ENCODE measurements at regions not wholly inside any gene's neighbourhood (a gene's known extent, or its start where the extent isn't known, plus 50 kb on each side); places are given as distances from the start of the nearest gene placed in this dataset.
"Not testable (repeated sequence)": the region's sequence is repeated elsewhere in the genome, so short reads cannot be mapped to it uniquely, and the experiment has no call there.

- Mint-ChIP-seq H3K36me3 (ENCODE audit: low read depth) (no peaks in the 10 kb centered on the region), H3K9me3 (peaks cover 6% of the 10 kb centered on the region; the same call in 1 of the 2 replicates), H3K4me1 (ENCODE audit: low read depth) (peaks cover 5% of the 10 kb centered on the region; the same call in 1 of the 2 replicates), H3K27me3 (ENCODE audit: insufficient read depth) (peaks cover 29% of the 10 kb centered on the region), H3K4me3 (no peak overlapping the region), H3K27ac (no peak overlapping the region)
- no peak for TF ChIP-seq CTCF (IDR thresholded peaks at IDR 0.05)
- no peak for DNase-seq
These were observed 61.9 kb upstream of the ZCCHC2 start for GRCh38 chr18:62460851-62461300.

DNA sequence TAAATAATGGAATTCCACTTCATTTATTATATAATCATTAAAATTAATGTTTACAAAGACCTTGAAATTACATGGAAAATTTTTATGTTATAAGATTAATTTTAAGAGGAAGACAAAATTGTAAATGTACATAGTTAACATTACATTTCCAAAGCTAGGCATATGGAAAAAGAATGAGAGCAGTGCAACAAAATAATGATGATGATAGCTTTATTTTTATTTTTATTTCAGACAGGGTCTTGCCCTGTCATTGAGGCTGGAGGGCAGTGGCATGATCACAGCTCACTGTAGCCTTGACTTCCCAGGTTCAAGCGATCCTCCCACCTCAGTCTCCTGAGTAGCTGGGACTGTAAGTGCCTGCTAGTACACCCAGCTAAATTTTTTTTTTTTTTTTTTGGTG, 61.2 kb upstream of the ZCCHC2 start:
- TF ChIP-seq CTCF (IDR thresholded peaks at IDR 0.05) = no peak
- Mint-ChIP-seq H3K9me3 (peaks cover 6% of the 10 kb centered on the region; the same call in 1 of the 2 replicates), H3K4me3 (no peak overlapping the region), H3K27ac (no peak overlapping the region), H3K27me3 (ENCODE audit: insufficient read depth) (peaks cover 31% of the 10 kb centered on the region), H3K36me3 (ENCODE audit: low read depth) (no peaks in the 10 kb centered on the region), H3K4me1 (ENCODE audit: low read depth) (peaks cover 5% of the 10 kb centered on the region; the same call in 1 of the 2 replicates)
- DNase-seq = no peak

GRCh38 chr18:62464266-62464665, 58.6 kb upstream of the ZCCHC2 start:
- Mint-ChIP-seq H3K4me3 (no peak overlapping the region), H3K27ac (no peak overlapping the region), H3K36me3 (ENCODE audit: low read depth) (0 out of 2 replicates have a peak, but pooled peaks cover 5% of the 10 kb centered on the region), H3K27me3 (ENCODE audit: insufficient read depth) (peaks cover 24% of the 10 kb centered on the region), H3K9me3 (peaks cover 6% of the 10 kb centered on the region; the same call in 1 of the 2 replicates), H3K4me1 (ENCODE audit: low read depth) (peaks cover 5% of the 10 kb centered on the region; the same call in 1 of the 2 replicates)
- TF ChIP-seq CTCF (IDR thresholded peaks at IDR 0.05) = no peak
- no peak for DNase-seq

DNA sequence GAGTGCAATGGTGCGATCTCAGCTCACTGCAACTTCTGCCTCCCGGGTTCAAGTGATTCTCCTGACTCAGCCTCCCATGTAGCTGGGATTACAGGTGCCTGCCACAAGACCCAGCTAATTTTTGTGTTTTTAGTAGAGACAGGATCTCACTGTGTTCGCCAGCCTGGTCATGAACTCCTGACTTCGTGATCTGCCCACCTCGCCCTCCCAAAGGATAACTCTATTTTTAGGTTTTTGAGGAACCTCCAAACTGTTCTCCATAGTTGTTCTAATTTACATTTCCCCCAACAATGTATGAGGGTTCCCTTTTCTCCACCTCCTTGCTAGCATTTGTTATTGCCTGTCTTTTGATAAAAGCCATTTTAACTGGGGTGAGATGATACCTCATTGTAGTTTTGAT, 53.7 kb upstream of the ZCCHC2 start:
- H3K27me3 Mint-ChIP-seq (ENCODE audit: insufficient read depth) = peaks cover 23% of the 10 kb centered on the region
- H3K4me3 Mint-ChIP-seq; DNase-seq; H3K36me3 Mint-ChIP-seq (ENCODE audit: low read depth); H3K4me1 Mint-ChIP-seq (ENCODE audit: low read depth); H3K27ac Mint-ChIP-seq: not testable (repeated sequence)
- H3K9me3 Mint-ChIP-seq = peaks cover 15% of the 10 kb centered on the region

All from HFFc6 (cell line).